GM06990 (cell line): ENCODE measurements at regions not wholly inside any gene's neighbourhood (a gene's known extent, or its start where the extent isn't known, plus 50 kb on each side); places are given as distances from the start of the nearest gene placed in this dataset.
"Not testable (repeated sequence)": the region's sequence is repeated elsewhere in the genome, so short reads cannot be mapped to it uniquely, and the experiment has no call there.

Experiments
- DNase-seq: peaks from one replicate; pipeline ENCODE4 v3.0.0-alpha.2; 2011; ENCODE audit not compliant: insufficient read length; ENCODE audit errors: extremely low read depth
- H3K27me3 ChIP-seq: replicated peaks from 2 replicates; pipeline ENCODE4 v1.6.0; 2011; ENCODE audit warnings: low read length; ENCODE audit not compliant: control insufficient read depth, insufficient read depth
- H3K36me3 ChIP-seq: 2 replicates; pipeline ENCODE4 v1.5.1; 2011; ENCODE audit warnings: low read length; ENCODE audit not compliant: control insufficient read depth, insufficient read depth
- H3K4me3 ChIP-seq: replicated peaks from 2 replicates; pipeline ENCODE4 v1.5.1; 2011; ENCODE audit warnings: low read depth, mild to moderate bottlenecking, control low read depth, low read length
- CTCF ChIP-seq: IDR thresholded peaks from 2 replicates; pipeline ENCODE4 v1.5.1; 2011; ENCODE audit warnings: low read length, control low read depth, mild to moderate bottlenecking, inconsistent platforms; ENCODE audit not compliant: insufficient read depth, poor library complexity, severe bottlenecking

- no peak for TF ChIP-seq CTCF
- DNase-seq = no peak
- Histone ChIP-seq H3K36me3 (no peaks in the 10 kb centered on the region), H3K4me3 (no peak overlapping the region), H3K27me3 (no peaks in the 10 kb centered on the region)
Measured at GRCh38 chr14:37864861-37865718, 269.7 kb downstream of the TTC6 start.

DNA sequence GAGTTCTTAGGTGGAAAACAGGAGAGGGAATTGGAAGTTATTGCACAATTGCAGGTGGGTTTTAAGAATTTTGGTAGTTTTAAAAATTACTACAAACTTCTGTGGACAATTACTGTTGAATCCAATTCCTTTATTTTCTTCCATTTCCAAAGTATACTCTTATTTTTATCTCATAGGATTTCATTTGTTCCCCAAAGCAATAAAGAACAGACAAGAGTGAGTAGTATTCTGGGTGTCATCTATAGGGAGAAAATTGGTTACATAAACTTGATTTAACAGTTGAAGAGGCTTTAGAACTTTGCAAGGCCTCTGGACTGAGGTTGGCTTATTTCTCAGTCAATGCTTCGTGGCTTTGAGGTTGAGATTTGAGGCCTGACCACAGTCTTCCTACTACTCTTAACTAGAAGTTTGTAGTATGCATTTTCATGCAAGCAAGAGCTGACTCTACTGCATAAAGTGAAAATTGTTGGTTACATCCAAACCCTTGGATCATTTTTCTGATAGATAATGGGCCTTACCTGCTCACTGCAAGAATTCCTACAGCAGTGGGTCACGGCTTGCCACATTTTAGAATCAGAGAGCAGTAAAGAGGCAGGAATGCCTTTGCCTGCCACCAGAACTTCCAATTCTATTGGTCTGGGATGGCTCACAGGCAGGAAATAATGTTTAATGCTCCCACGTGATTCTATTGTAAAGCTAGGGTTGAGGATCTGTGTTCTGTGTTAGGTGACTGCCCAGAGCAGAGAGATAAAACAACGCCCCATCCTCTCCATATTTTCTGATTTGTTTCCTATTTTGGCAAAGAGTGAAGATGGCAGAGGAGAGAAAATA is 270.5 kb downstream of the TTC6 start:
- Histone ChIP-seq H3K36me3 (no peaks in the 10 kb centered on the region), H3K27me3 (no peaks in the 10 kb centered on the region), H3K4me3 (no peak overlapping the region)
- no peak for TF ChIP-seq CTCF
- DNase-seq = no peak

- no peak for TF ChIP-seq CTCF
- no peak for DNase-seq
- no peaks in the 10 kb centered on the region for H3K36me3 ChIP-seq
- no peaks in the 10 kb centered on the region for H3K27me3 ChIP-seq
- H3K4me3 ChIP-seq = no peak overlapping the region
Measured at GRCh38 chr14:37869633-37870032, 274.2 kb downstream of the TTC6 start.

GRCh38 chr14:37870170-37870569 is 274.7 kb downstream of the TTC6 start:
- TF ChIP-seq CTCF = no peak
- H3K4me3 ChIP-seq = no peak overlapping the region
- H3K27me3 ChIP-seq = no peaks in the 10 kb centered on the region
- DNase-seq = no peak
- no peaks in the 10 kb centered on the region for H3K36me3 ChIP-seq

DNA sequence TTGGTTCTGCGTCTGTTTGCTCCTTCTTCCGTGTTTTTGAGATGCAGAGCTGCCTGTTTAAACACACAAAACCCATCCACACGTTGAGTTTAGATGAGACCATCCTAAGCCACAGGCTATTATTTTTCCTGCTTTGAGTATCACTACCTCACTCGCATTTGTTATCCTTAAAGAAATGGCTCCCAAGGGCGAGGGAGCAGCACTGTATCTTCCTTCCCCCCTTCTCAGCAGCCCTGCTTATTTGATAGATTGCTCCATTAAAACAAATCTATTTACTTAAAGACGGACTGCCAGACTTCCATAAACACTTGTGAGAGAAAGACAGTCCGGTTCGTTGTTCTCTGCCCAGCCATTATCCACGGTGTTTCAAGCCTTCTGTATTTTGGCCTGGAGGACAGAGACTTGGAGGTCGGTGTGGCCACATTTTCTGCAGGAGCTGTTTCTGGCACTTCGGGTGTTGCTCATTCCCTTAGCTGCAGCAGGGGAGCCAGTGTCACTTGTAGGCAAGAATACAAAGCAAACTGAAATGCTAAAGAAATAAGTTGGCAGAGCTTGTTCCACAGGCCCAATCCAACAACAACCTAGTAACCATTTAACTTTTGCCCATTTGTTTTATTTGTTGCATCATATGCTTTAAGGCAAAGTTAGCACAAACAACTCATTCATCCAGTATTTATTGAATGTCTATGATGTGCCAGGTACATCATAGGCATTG is 275.4 kb downstream of the TTC6 start:
- no peaks in the 10 kb centered on the region for H3K27me3 ChIP-seq
- no peak for TF ChIP-seq CTCF
- H3K36me3 ChIP-seq = no peaks in the 10 kb centered on the region
- no peak overlapping the region for H3K4me3 ChIP-seq
- no peak for DNase-seq

GRCh38 chr14:37874065-37874428 is 278.6 kb downstream of the TTC6 start:
- not testable (repeated sequence) for DNase-seq, H3K27me3 ChIP-seq, H3K36me3 ChIP-seq, H3K4me3 ChIP-seq
